HepG2 (cell line): ENCODE measurements at regions not wholly inside any gene's neighbourhood (a gene's known extent, or its start where the extent isn't known, plus 50 kb on each side); places are given as distances from the start of the nearest gene placed in this dataset.

ENCODE experiments used
- ATAC-seq: fragments of 200-7000 bp; cut with Tn5 transposase; 3 replicates; pipeline ENCODE4 v1.9.1; 2020; ENCODE audit warnings: mild to moderate bottlenecking, moderate library complexity
- BruUV-seq: library from RNA; stranded (reverse); fragments of 400-500 nt; replicated peaks from 2 replicates; lab custom pipeline; 2021; lab: Mats Ljungman, UMichigan
- CTCF ChIA-PET: fragments of 300-600 bp; formaldehyde crosslinking; extraction: SDS; loops from one replicate; lab custom pipeline; 2021; ENCODE audit warnings: low total read pairs, inconsistent platforms, low intra/inter-chr PET ratio; lab: Yijun Ruan, JAX
- POLR2A ChIA-PET: fragments of 350-600 bp; sonication (Branson Sonifier 250); formaldehyde crosslinking; loops from one replicate; lab custom pipeline; 2020; ENCODE audit warnings: antibody characterized with exemption, inconsistent platforms; lab: Yijun Ruan, JAX
- DNase-seq: peaks from one replicate; pipeline ENCODE4 v3.0.0-alpha.2; 2015; ENCODE audit warnings: low spot score
- FAIRE-seq: peaks from 3 replicates; lab custom pipeline; 2011; peaks lifted over from hg19 to GRCh38; lab: Jason Lieb, UNC
- H2AFZ ChIP-seq: one replicate; pipeline ENCODE4 v1.6.1; 2011; ENCODE audit warnings: low read length, inconsistent platforms
- H3K27ac ChIP-seq: fragments of 300-600 bp; 3 replicates; pipeline ENCODE4 v1.8.0; 2011; ENCODE audit warnings: mixed run types, mild to moderate bottlenecking, mixed read lengths, low read length, inconsistent platforms; ENCODE audit not compliant: insufficient read depth; ENCODE audit errors: extremely low read length
- H3K27me3 ChIP-seq, 2 experiments: fragments of 200-600 bp in 1 of 2; 2 replicates in 1 of 2; 3 replicates in 1 of 2; pipeline versions ENCODE4 v1.6.0 to v1.8.0; 2011; ENCODE audit warnings: low read length in 2 of 2, mild to moderate bottlenecking in 2 of 2, moderate library complexity in 2 of 2, inconsistent platforms in 1 of 2; ENCODE audit not compliant: insufficient read depth in 2 of 2, control insufficient read depth in 1 of 2
- H3K36me3 ChIP-seq, 2 experiments: fragments of 200-600 bp in 1 of 2; replicated peaks in 1 of 2; 2 replicates in 1 of 2; 3 replicates in 1 of 2; pipeline versions ENCODE4 v1.5.1 to v1.8.0; 2011; ENCODE audit warnings: low read length in 2 of 2, inconsistent platforms in 1 of 2; ENCODE audit not compliant: insufficient read depth in 2 of 2, control insufficient read depth in 1 of 2
- H3K4me1 ChIP-seq: 2 replicates; pipeline ENCODE4 v1.5.1; 2012; ENCODE audit warnings: low read length, inconsistent platforms; ENCODE audit not compliant: insufficient read depth
- H3K4me2 ChIP-seq: 2 replicates; pipeline ENCODE4 v1.6.0; 2011; ENCODE audit warnings: low read depth, low read length, inconsistent platforms
- H3K4me3 ChIP-seq, 3 experiments: fragments of 200-600 bp in 1 of 3; sonication (generic), shearing (Covaris generic) in 1 of 3; replicated peaks in 1 of 3; 2 replicates each; pipeline ENCODE4 v1.5.1; 2011 to 2016; ENCODE audit warnings: low read length in 3 of 3, inconsistent platforms in 2 of 3, low read depth in 2 of 3, mild to moderate bottlenecking in 2 of 3, control low read depth in 1 of 3, mixed read lengths in 1 of 3; ENCODE audit not compliant: insufficient read depth in 1 of 3
- H3K79me2 ChIP-seq: one replicate; pipeline ENCODE4 v1.6.1; 2011; ENCODE audit warnings: low read length, inconsistent platforms; ENCODE audit not compliant: insufficient read depth
- H3K9ac ChIP-seq: 2 replicates; pipeline ENCODE4 v1.6.0; 2011; ENCODE audit warnings: mild to moderate bottlenecking, low read depth, low read length, inconsistent platforms; ENCODE audit not compliant: insufficient read depth
- H3K9me3 ChIP-seq: 2 replicates; pipeline ENCODE4 v1.5.1; 2012; ENCODE audit warnings: mild to moderate bottlenecking, low read length
- H4K20me1 ChIP-seq: 2 replicates; pipeline ENCODE4 v1.6.0; 2011; ENCODE audit warnings: inconsistent platforms, mild to moderate bottlenecking, low read length, moderate library complexity; ENCODE audit not compliant: insufficient read depth
- AHDC1 ChIP-seq: sonication (generic); formaldehyde crosslinking; IDR thresholded peaks from 2 replicates; pipeline ENCODE4 v1.5.1; 2020; ENCODE audit warnings: mild to moderate bottlenecking, missing genetic modification reagents, borderline replicate concordance
- MAFF ChIP-seq: IDR thresholded peaks from 2 replicates; pipeline ENCODE4 v1.6.1; 2011; ENCODE audit warnings: low read depth, low read length, improper control_type of control experiment
- MAFK ChIP-seq, 2 experiments: IDR thresholded peaks in 1 of 2; conservative IDR thresholded peaks in 1 of 2; 2 replicates each; pipeline ENCODE4 v1.6.1; 2011; ENCODE audit warnings: improper control_type of control experiment in 2 of 2, low read length in 2 of 2
- NFAT5 ChIP-seq: sonication (generic); formaldehyde crosslinking; IDR thresholded peaks from 2 replicates; pipeline ENCODE4 v1.4.0; 2020; ENCODE audit warnings: missing genetic modification reagents
- REPIN1 ChIP-seq: sonication (generic); formaldehyde crosslinking; IDR thresholded peaks from 2 replicates; pipeline ENCODE4 v1.8.0; 2022; ENCODE audit warnings: missing genetic modification reagents, low read depth, mild to moderate bottlenecking, borderline replicate concordance
- U2AF1 ChIP-seq: fragments of 200-400 bp; formaldehyde crosslinking; optimal IDR thresholded peaks from 2 replicates; pipeline ENCODE3; 2017; ENCODE audit warnings: mild to moderate bottlenecking, low read depth, low read length
- ZBTB20 ChIP-seq: sonication (generic); formaldehyde crosslinking; IDR thresholded peaks from 2 replicates; pipeline ENCODE4 v1.8.1; 2023; ENCODE audit warnings: missing genetic modification reagents, low read depth, mild to moderate bottlenecking, borderline replicate concordance
- ZNF317 ChIP-seq: sonication (generic); formaldehyde crosslinking; IDR thresholded peaks from 2 replicates; pipeline ENCODE4 v1.5.0; 2020; ENCODE audit warnings: mild to moderate bottlenecking, missing genetic modification reagents
- WGBS: methylation state at CpG from one replicate; pipeline ENCODE4 v1.1.6; 2017; ENCODE audit warnings: low lambda C conversion rate; 5-methylcytosine and 5-hydroxymethylcytosine counted together
- in situ Hi-C: cut with HindIII; loops from 2 replicates; pipeline ENCODE4 v1.10.0; 2017; ENCODE audit warnings: low pct_unique_long_range_greater_than_20kb; ENCODE audit not compliant: extremely low pct_ligation_motif_present
- intact Hi-C: fragments of 100-400 bp; cut with micrococcal nuclease; formaldehyde crosslinking; loops from one replicate; pipeline ENCODE4 v1.10.0; 2022; ENCODE audit not compliant: unreplicated experiment

- FAIRE-seq: no peak
- Histone ChIP-seq H3K4me2 (no peak overlapping the region), H3K36me3 (no peaks in the 10 kb centered on the region), H2AFZ (no peak overlapping the region), H3K4me3 (no peak overlapping the region), H3K27ac (no peak overlapping the region), H3K9me3 (peaks cover 95% of the 10 kb centered on the region), H4K20me1 (no peaks in the 10 kb centered on the region), H3K79me2 (no peaks in the 10 kb centered on the region), H3K27me3 (no peaks in the 10 kb centered on the region), H3K9ac (no peak overlapping the region), H3K4me1 (no peaks in the 10 kb centered on the region)
- 17% methylated on average over 2 of the region's 2 CpGs for WGBS
- in situ Hi-C loops (no loop called here), intact Hi-C loops (no loop called here)
- no peak for DNase-seq
- no TSS peak for BruUV-seq
- no peak for ATAC-seq
- CTCF ChIA-PET: no interaction called here
- TF ChIP-seq MAFK (conservative IDR thresholded peaks at IDR 0.05 in 1 of 2, IDR thresholded peaks at IDR 0.05 in 1 of 2; ENCODE audit: low read length in 2 of 2) (peak; percentile 54 to 69; a peak in 2 of 4 replicates), ZNF317 (no peak), NFAT5 (CRISPR knock-in tag) (no peak), U2AF1 (no peak), ZBTB20 (no peak), REPIN1 (CRISPR knock-in tag) (no peak), MAFF (peak; percentile 45; the same call in 1 of the 2 replicates), AHDC1 (CRISPR knock-in tag) (no peak)
- POLR2A ChIA-PET: no interaction called here
Observed at GRCh38 chr16:62821824-62822223, 785.6 kb upstream of the CDH8 start.
